Adrenal gland (tissue), 9 donors: ENCODE measurements at regions not wholly inside any gene's neighbourhood (a gene's known extent, or its start where the extent isn't known, plus 50 kb on each side); places are given as distances from the start of the nearest gene placed in this dataset.
"Not testable (repeated sequence)": the region's sequence is repeated elsewhere in the genome, so short reads cannot be mapped to it uniquely, and the experiment has no call there.

Source experiments
- DNase-seq, 7 donors: peaks; one replicate each; pipeline ENCODE4 v3.0.0-alpha.2; 2019 to 2020
- H3K27ac ChIP-seq, 5 donors: fragments of 200-600 bp; sonication (generic) in 4 of 5; 1 replicate in 3 of 5; 2 replicates in 2 of 5; pipeline versions ENCODE4 v1.5.1 to v1.8.0; 2016 to 2020; ENCODE audit warnings: mild to moderate bottlenecking in 1 of 5
- H3K27me3 ChIP-seq: fragments of 200-600 bp; 2 replicates; pipeline ENCODE4 v1.8.0; 2021
- H3K36me3 ChIP-seq, 2 donors: fragments of 200-600 bp; replicated peaks in 1 of 2; 1 replicate in 1 of 2; 2 replicates in 1 of 2; pipeline versions ENCODE4 v1.5.1 to v1.8.0; 2018 to 2022
- H3K4me1 ChIP-seq, 2 donors: fragments of 200-600 bp; replicated peaks in 1 of 2; 1 replicate in 1 of 2; 2 replicates in 1 of 2; pipeline versions ENCODE4 v1.5.1 to v1.8.0; 2018 to 2021
- H3K4me3 ChIP-seq, 4 donors: fragments of 200-600 bp; sonication (generic) in 3 of 4; one replicate each; pipeline ENCODE4 v1.5.1; 2016 to 2018
- H3K9me3 ChIP-seq, 3 donors: fragments of 200-600 bp; sonication (generic) in 1 of 3; replicated peaks in 1 of 3; 1 replicate in 2 of 3; 2 replicates in 1 of 3; pipeline versions ENCODE4 v1.5.1 to v1.8.0; 2016 to 2021
- POLR2A ChIP-seq, 2 donors: fragments of 450-650 bp; IDR thresholded peaks; one replicate each; pipeline ENCODE4 v1.6.1; 2017; ENCODE audit warnings: antibody characterized with exemption in 2 of 2, mild to moderate bottlenecking in 2 of 2, moderate library complexity in 1 of 2
- WGBS, 4 donors: extraction: QIAGEN DNeasy Blood & Tissue Kit in 2 of 4; methylation state at CpG; one replicate each; pipeline versions ENCODE4 v1.1.5 to v1.1.7; 2013 to 2017; 5-methylcytosine and 5-hydroxymethylcytosine counted together
- intact Hi-C, 2 donors: fragments of 100-400 bp; cut with DNase I; formaldehyde crosslinking; loops; one replicate each; pipeline versions ENCODE4 v1.14.1 to v1.15.0; 2022 to 2023
- TF ChIP-seq, protein P1 (sequence below), 6 experiments: fragments of 450-650 bp in 4 of 6; fragments of 200-600 bp in 2 of 6; sonication (generic) in 1 of 6; IDR thresholded peaks; 1 replicate in 5 of 6; 2 replicates in 1 of 6; pipeline versions ENCODE4 v1.5.1 to v1.8.0; 2016 to 2021; ENCODE audit warnings: antibody characterized with exemption in 6 of 6, mild to moderate bottlenecking in 2 of 6, moderate library complexity in 1 of 6
- donor health status: healthy with polysubstance abuse.
- donor health status: Bipolar disorder and iron deficiency.
- donor health status: DM: yes; HTN: yes; CAD: no.
- donor health status: DM: no; HTN: no; CAD: no.
- donor health status: DM: no; HTN: no; CAD: no.

DNA sequence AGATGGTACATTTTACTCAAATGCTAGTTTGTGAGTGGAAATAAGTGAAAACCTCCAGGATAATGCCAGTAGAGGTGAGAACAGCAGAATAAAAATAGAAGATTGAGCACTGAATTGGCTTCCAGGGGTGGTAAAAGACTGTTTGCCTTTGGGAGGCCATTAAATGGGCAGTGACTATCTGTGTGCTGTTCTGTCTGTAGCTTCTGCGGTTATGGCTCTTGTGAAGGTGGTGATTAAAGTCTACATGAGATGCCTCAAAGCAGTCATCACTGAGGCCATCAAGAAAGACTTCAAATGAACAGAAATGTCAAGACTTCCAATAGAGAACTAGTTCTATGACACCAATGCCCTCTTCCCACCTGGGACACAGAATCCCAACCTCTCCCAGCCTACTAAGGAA lies 108.8 kb downstream of the EFHB start:
- 73 to 88% (median 79%) methylated on average over 1 of the region's 1 CpG for WGBS, 4 donors
- TF ChIP-seq, protein P1, sequence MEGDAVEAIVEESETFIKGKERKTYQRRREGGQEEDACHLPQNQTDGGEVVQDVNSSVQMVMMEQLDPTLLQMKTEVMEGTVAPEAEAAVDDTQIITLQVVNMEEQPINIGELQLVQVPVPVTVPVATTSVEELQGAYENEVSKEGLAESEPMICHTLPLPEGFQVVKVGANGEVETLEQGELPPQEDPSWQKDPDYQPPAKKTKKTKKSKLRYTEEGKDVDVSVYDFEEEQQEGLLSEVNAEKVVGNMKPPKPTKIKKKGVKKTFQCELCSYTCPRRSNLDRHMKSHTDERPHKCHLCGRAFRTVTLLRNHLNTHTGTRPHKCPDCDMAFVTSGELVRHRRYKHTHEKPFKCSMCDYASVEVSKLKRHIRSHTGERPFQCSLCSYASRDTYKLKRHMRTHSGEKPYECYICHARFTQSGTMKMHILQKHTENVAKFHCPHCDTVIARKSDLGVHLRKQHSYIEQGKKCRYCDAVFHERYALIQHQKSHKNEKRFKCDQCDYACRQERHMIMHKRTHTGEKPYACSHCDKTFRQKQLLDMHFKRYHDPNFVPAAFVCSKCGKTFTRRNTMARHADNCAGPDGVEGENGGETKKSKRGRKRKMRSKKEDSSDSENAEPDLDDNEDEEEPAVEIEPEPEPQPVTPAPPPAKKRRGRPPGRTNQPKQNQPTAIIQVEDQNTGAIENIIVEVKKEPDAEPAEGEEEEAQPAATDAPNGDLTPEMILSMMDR (IDR thresholded peaks at IDR 0.05) = no peak
- TF ChIP-seq POLR2A (IDR thresholded peaks at IDR 0.05) = no peak
- H3K4me1 ChIP-seq = no peaks in the 10 kb centered on the region
- no peaks in the 10 kb centered on the region for H3K27me3 ChIP-seq
- intact Hi-C loops = no loop called here
- H3K9me3 ChIP-seq = no peaks in the 10 kb centered on the region
- H3K4me3 ChIP-seq = no peak overlapping the region
- H3K36me3 ChIP-seq = no peaks in the 10 kb centered on the region
- no peak overlapping the region for H3K27ac ChIP-seq
- DNase-seq = no peak

DNA sequence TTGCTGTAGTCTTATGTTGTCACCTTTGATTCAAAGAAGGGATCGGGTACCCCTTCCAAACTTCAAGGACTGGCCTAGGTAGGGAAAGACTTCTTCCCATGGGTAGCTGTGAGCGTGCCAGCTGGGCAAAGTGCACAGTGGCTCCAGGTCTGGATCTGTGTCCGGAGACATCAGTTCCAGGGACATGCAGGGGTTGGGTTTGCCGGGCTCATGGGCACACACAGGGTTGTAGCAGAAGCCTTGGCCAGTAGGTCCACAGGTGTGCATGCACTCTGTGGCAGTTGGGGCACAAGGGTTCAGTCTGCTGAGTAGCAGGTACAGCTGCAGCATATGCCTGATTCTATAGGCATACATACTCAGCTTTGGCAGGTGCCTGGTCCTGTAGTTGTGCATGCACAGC lies 111.2 kb downstream of the EFHB start:
- intact Hi-C loops = no loop called here
- H3K27me3 ChIP-seq = no peaks in the 10 kb centered on the region
- H3K27ac ChIP-seq = no peak overlapping the region
- no peaks in the 10 kb centered on the region for H3K36me3 ChIP-seq
- DNase-seq = no peak
- no peaks in the 10 kb centered on the region for H3K9me3 ChIP-seq
- no peak overlapping the region for H3K4me3 ChIP-seq
- 78 to 91% (median 89%) methylated on average over 4 of the region's 4 CpGs for WGBS, 4 donors
- no peaks in the 10 kb centered on the region for H3K4me1 ChIP-seq
- TF ChIP-seq, protein P1 (IDR thresholded peaks at IDR 0.05) = no peak
- no peak for TF ChIP-seq POLR2A (IDR thresholded peaks at IDR 0.05)

DNA sequence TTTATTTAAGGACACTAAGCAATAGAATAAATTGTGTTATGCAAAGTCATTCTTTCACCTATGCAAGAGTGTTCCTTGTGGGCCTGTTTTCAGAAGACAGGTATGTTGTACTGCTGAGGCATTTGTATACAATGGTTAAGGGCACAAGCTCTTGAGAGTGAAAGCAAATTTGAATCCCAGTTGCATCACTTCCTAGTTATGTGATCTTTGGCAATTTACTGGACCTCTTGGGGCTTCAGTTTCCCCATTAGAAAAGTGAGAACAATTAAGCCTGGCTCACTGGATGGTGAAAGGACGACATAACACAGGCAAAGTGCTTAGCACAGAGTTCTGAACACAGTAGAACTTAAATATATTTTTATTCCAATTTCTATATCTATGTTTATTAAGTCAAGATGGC lies 117.4 kb downstream of the EFHB start:
- Histone ChIP-seq H3K27me3 (no peaks in the 10 kb centered on the region), H3K4me3 (no peak overlapping the region), H3K4me1 (no peaks in the 10 kb centered on the region), H3K36me3 (no peaks in the 10 kb centered on the region), H3K9me3 (no peaks in the 10 kb centered on the region), H3K27ac (no peak overlapping the region)
- no peak for DNase-seq
- TF ChIP-seq, protein P1 (IDR thresholded peaks at IDR 0.05) = no peak
- no peak for TF ChIP-seq POLR2A (IDR thresholded peaks at IDR 0.05)
- 32 to 44% (median 40%) methylated on average over 1 of the region's 1 CpG for WGBS, 4 donors
- intact Hi-C loops = no loop called here

DNA sequence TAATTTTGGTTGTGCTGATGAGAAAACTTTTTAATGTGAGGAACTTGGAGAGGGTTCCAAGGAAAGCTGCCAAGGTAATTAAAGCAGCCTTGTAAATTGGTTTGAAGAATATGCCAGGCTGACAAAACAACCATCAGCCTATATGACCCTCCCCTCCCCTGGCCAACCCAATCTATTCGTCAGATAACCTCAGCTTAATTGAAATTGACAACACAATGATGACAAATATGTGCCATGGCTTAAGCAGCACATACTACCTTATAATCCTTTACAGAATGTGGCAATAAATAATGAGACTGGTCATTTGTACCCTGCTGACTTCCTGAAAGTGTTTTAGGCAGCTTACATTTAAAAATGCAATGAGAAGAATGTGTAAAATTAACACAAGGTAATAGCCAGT lies 118.2 kb downstream of the EFHB start:
- Histone ChIP-seq H3K4me1 (no peaks in the 10 kb centered on the region), H3K27me3 (no peaks in the 10 kb centered on the region), H3K4me3 (no peak overlapping the region), H3K9me3 (no peaks in the 10 kb centered on the region), H3K27ac (no peak overlapping the region), H3K36me3 (no peaks in the 10 kb centered on the region)
- DNase-seq = no peak
- 60 to 75% (median 64%) methylated on average over 1 of the region's 1 CpG for WGBS, 4 donors
- intact Hi-C loops = no loop called here
- TF ChIP-seq, protein P1 (IDR thresholded peaks at IDR 0.05) = no peak
- TF ChIP-seq POLR2A (IDR thresholded peaks at IDR 0.05) = no peak

DNA sequence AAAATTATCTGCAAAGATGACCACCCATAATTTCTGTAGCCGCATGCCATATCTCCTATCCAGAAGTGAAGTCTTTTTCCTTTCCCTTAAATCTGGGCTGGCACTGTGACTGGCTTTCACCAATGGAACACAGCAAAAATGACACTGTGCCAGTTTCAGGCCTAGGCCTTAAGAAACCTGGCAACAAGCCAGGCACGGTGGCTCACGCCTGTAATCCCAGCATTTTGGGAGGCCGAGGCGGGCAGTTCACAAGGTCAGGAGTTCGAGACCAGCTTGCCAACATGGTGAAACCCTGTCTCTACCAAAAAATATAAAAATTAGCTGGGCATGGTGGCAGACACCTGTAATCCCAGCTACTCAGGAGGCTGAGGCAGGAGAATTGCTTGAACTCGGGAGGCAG lies 120.3 kb downstream of the EFHB start:
- H3K27me3 ChIP-seq, H3K27ac ChIP-seq, H3K4me1 ChIP-seq, DNase-seq, H3K9me3 ChIP-seq, intact Hi-C loops, H3K36me3 ChIP-seq, H3K4me3 ChIP-seq: not testable (repeated sequence)
- 75 to 80% (median 77%) methylated on average over 7 of the region's 7 CpGs for WGBS, 4 donors
